B cell (primary cell): ENCODE measurements at regions not wholly inside any gene's neighbourhood (a gene's known extent, or its start where the extent isn't known, plus 50 kb on each side); places are given as distances from the start of the nearest gene placed in this dataset.

ENCODE experiments used
- EZH2 ChIP-seq: IDR thresholded peaks from 2 replicates; pipeline ENCODE4 v1.6.1; 2012; ENCODE audit warnings: borderline replicate concordance, low read depth, mild to moderate bottlenecking, moderate library complexity, low read length; ENCODE audit not compliant: insufficient read depth, poor library complexity, severe bottlenecking
- TF ChIP-seq, protein P1 (sequence below): fragments of 200-600 bp; IDR thresholded peaks from one replicate; pipeline ENCODE4 v1.8.0; 2022; ENCODE audit warnings: antibody characterized with exemption, mild to moderate bottlenecking

DNA sequence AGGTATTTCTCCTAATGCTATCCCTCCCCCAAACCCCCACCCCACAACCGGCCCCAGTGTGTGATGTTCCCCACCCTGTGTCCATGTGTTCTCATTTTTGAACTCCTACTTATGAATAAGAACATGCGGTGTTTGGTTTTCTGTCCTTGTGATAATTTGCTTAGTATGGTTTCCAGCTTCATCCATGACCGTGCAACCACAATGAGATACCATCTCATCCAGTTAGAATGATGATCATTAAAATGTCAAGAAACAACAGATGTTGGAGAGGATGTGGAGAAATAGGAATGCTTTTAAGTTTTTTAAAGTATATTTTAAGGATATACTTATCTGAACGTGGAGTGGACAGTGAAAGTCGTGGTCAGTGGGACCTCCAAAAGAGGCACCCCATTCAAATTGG lies 745.0 kb upstream of the AMELY start:
- TF ChIP-seq, protein P1, sequence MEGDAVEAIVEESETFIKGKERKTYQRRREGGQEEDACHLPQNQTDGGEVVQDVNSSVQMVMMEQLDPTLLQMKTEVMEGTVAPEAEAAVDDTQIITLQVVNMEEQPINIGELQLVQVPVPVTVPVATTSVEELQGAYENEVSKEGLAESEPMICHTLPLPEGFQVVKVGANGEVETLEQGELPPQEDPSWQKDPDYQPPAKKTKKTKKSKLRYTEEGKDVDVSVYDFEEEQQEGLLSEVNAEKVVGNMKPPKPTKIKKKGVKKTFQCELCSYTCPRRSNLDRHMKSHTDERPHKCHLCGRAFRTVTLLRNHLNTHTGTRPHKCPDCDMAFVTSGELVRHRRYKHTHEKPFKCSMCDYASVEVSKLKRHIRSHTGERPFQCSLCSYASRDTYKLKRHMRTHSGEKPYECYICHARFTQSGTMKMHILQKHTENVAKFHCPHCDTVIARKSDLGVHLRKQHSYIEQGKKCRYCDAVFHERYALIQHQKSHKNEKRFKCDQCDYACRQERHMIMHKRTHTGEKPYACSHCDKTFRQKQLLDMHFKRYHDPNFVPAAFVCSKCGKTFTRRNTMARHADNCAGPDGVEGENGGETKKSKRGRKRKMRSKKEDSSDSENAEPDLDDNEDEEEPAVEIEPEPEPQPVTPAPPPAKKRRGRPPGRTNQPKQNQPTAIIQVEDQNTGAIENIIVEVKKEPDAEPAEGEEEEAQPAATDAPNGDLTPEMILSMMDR = no peak
- no peak for TF ChIP-seq EZH2
